Activated naive CD4-positive, alpha-beta T cell treated with anti-CD3 and anti-CD28 coated beads, Interleukin-2, amount 50 U/mL, for 16 hours (primary cell): ENCODE measurements at regions not wholly inside any gene's neighbourhood (a gene's known extent, or its start where the extent isn't known, plus 50 kb on each side); places are given as distances from the start of the nearest gene placed in this dataset.

Source experiments
- DNase-seq: peaks from one replicate; pipeline ENCODE4 v3.0.0-alpha.2; 2020

DNA sequence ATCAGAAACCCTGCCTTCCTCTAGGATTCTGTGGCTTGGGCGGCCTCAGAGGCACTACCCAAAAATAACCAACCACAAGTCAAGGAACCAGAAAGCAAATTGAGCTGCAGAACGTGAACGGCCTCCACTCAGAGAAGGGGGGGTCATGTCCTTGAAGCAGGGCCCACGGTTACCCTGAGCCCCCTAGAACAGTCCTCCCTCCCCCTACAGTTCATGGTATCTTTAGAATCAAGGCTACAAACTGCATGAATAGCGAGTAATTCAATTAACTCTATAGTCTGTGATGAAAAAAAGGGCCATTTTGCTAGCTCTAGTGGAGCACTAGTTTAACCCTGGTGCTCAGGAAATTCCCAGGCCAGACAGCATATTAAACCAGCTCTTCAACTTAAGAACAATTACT, 79.0 kb upstream of the ZNF507 start:
- no peak for DNase-seq

DNA sequence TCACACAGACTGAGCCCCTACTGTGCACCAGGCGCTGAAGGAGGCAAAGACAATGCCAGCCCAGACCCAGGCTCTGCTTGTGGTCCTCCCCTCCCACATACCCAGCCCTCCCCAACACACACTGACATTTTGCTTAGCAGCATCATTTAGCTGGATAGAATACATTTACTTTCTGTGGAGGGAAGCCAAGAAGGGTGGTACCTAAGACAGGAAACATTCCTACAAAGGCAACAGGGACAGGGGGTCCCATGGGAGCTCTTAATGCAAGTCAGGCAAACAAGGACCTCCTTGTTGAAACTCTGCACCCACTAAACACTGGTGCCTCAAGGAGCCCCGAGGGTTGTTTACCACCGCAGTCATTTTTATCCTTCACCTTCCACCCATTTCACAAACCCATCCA, 77.0 kb upstream of the ZNF507 start:
- no peak for DNase-seq

DNA sequence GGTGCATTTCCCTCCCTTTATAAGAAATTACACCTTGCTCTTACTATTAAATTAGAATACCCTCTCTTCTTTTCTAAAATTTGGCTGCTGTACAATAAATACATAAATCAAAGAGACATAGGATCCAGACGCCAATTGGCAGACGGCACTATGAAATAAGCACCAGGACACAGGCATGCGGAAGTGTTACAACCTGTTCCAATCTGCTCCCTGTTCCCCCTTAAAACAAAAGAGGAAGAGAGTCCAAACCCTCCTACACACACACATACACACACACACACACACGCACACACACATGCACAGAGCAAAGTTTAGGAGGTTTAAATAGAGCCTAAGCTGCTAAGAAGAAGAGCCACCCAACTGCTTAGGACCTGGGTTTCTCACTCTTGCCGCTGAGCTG, 75.6 kb upstream of the ZNF507 start:
- no peak for DNase-seq

DNA sequence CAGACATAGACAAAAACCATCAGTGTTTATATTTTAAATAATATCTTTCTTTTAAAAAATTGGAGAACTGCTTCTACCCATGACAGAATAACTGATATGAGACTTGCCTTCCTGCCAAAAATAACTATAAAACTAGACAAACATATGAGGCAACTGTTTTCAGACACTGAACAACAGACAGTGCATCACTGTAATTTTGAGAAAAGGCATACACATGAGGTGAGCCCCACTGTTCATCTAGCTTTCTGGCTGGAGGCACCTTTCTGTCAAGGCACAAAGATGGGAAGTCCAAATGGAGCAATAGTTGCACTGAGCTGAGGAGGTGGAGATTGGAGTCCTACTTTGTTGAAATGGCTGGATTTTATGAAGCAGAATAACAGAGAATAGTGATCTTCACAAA, 71.9 kb upstream of the ZNF507 start:
- DNase-seq = no peak

DNA sequence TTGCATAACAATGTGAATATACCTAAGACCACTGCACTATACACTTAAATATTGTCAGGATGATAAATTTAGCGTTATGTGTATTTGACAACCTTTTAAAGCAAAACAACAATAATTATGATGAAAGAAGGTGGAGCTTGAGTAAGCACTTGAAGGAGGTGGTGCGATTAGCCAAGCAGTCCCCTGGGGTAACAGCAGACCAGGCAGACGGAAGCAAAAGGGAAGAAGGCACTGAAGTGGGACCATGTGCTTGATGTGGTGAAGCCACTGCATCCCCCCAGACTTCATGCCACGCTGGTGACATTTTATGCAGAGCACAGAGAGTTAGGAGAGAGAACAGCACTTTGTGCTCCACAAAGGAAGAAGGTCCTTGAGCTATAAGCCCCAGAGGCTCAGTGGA, 58.3 kb upstream of the ZNF507 start:
- DNase-seq = no peak

DNA sequence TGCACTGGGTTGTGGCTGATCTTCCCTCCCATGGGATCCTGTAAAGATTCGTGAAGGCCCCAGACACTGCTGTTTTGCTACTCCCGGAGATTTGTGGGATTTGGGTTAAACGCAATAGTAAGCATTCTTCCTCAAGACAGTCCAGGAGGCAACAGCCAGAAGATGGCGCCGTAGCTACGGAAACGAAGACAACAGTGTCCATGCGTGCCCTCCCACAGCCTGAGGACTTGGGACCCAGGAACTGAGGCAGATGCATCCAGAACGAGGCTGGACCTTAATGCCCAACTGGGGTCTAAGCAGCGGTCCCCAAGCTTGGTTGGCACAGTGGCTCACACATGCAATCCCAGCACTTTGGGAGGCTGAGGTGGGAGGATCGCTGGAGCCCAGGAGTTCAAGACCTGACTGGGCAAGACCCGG, 57.6 kb upstream of the ZNF507 start:
- DNase-seq = no peak

DNA sequence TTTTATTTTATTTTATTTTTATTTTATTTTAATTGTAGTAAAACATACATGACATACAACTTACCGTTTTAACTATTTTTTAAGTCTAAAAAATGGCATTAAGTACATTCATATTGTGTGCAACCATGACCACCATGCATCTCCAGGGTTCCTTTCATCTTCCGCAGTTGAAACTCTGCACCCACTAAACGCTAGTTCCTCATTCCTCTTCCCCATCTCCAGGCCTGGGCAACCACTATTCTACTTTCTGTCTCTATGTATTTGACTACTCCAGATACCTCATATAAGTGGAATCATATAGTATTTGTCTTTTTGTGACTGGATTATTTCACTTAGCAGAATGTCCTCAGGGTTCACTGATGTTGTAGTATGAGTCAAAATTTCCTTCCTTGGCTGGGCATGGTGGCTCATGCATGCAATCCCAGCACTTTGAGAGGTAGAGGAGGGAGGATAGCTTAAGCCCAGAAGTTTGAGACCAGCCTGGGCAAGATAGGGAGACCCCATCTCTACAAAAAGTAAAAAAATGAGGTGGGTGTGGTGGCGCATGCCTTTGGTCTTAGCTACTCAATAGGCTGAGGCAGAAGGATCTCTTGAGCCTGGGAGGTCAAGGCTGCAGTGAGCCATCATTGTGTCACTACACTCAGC, 55.7 kb upstream of the ZNF507 start:
- DNase-seq = no peak

DNA sequence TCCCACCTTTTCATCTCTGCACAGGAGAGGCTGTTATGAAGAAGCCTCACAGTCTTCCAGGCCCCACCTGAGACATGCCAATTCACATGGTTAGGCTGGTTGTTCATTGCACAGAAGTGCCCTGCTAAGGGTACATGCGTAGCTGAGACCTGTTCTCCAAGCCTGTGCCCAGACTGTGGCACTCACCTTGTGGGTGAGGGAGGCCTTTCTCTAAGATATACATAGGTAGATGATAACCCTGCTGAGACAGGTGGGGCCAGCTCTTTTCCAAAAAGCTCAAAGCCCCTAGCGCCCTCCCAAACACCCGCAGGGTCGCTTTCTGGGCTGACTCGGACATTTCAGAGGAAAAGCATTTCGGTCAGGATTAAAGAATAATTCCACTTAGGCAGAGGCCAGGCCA, 53.5 kb upstream of the ZNF507 start:
- no peak for DNase-seq

DNA sequence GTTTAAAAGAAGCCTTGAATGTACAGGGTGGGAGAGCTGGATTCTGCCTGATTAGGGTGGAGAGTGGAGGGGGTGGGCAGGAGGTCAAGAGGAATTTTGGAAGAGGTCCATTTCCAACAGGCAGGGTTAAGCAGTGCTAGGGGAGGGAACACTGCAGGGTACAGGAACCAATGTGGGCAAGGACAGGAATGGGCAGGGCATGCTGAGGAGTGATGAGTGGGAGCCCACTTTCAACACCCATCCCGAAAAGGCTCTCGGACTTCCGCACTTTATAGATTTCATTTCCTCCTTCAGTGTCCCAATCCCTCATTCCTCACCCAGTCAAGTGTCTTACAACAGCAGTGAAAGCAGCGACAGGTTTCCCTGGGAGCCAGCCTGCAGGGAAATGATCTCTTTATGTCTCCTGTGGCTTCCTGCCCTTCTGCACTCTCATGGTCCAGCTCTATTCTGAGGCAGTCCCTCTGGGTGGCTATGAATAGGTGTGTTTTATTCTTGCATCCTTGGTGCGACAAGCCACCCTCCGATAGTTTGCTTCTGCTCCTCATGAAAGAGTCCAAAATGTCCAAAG, 50.5 kb upstream of the ZNF507 start:
- DNase-seq = no peak
